ENCODE measurements at regions not wholly inside any gene's neighbourhood (a gene's known extent, or its start where the extent isn't known, plus 50 kb on each side); places are given as distances from the start of the nearest gene placed in this dataset.

GRCh38 chr5:96297290-96297689, 135.8 kb downstream of the PCSK1 start:
- H2AFZ ChIP-seq, result no peak overlapping the region
- H3K4me3 ChIP-seq, result no peak overlapping the region
- no peak overlapping the region for H3K27ac ChIP-seq
- no TSS peak for BruUV-seq (replicated peaks)
- intact Hi-C loops (cut with micrococcal nuclease; ENCODE audit: unreplicated experiment), result no loop called here
- H4K20me1 ChIP-seq (ENCODE audit: insufficient read depth), result no peaks in the 10 kb centered on the region
- peaks cover 12% of the 10 kb centered on the region for H3K4me1 ChIP-seq (replicated peaks; ENCODE audit: insufficient read depth)
- ChIA-PET CTCF (no interaction called here), POLR2A (ENCODE audit: unreplicated experiment) (no interaction called here)
- peaks cover 3% of the 10 kb centered on the region; the same call in 1 of the 2 replicates for H3K9me3 ChIP-seq (ENCODE audit: insufficient read depth, low read depth)
- TF ChIP-seq EZH2 (IDR thresholded peaks at IDR 0.05; ENCODE audit: low read depth), result no peak
- no peak for TF ChIP-seq CTCF (conservative IDR thresholded peaks at IDR 0.05)
- H3K79me2 ChIP-seq (ENCODE audit: low read depth), result no peaks in the 10 kb centered on the region
- no peaks in the 10 kb centered on the region for H3K9me2 ChIP-seq (ENCODE audit: insufficient read depth)
- no peak for DNase-seq
- H3K4me2 ChIP-seq, result no peak overlapping the region
- no peaks in the 10 kb centered on the region for H3K27me3 ChIP-seq (ENCODE audit: insufficient read depth, low read depth)
- H3K36me3 ChIP-seq (ENCODE audit: low read depth), result no peaks in the 10 kb centered on the region
- peaks cover 7% of the 10 kb centered on the region; the same call in 1 of the 2 replicates for H3F3A ChIP-seq (ENCODE audit: insufficient read depth, low read depth)

- no peaks in the 10 kb centered on the region for H4K20me1 ChIP-seq (ENCODE audit: insufficient read depth)
- no peak overlapping the region for H3K27ac ChIP-seq
- no peaks in the 10 kb centered on the region for H3K9me2 ChIP-seq (ENCODE audit: insufficient read depth)
- peaks cover 12% of the 10 kb centered on the region for H3K4me1 ChIP-seq (replicated peaks; ENCODE audit: insufficient read depth)
- no TSS peak for BruUV-seq (replicated peaks)
- no peaks in the 10 kb centered on the region for H3K36me3 ChIP-seq (ENCODE audit: low read depth)
- TF ChIP-seq CTCF (conservative IDR thresholded peaks at IDR 0.05) (no peak), EZH2 (IDR thresholded peaks at IDR 0.05; ENCODE audit: low read depth) (no peak)
- no peaks in the 10 kb centered on the region for H3K27me3 ChIP-seq (ENCODE audit: insufficient read depth, low read depth)
- no peaks in the 10 kb centered on the region for H3K79me2 ChIP-seq (ENCODE audit: low read depth)
- H2AFZ ChIP-seq, result no peak overlapping the region
- POLR2A ChIA-PET (ENCODE audit: unreplicated experiment), result no interaction called here
- H3F3A ChIP-seq (ENCODE audit: insufficient read depth, low read depth), result peaks cover 7% of the 10 kb centered on the region; the same call in 1 of the 2 replicates
- DNase-seq, result no peak
- no peaks in the 10 kb centered on the region for H3K9me3 ChIP-seq (ENCODE audit: insufficient read depth, low read depth)
- CTCF ChIA-PET, result no interaction called here
- intact Hi-C loops (cut with micrococcal nuclease; ENCODE audit: unreplicated experiment), result no loop called here
- no peak overlapping the region for H3K4me2 ChIP-seq
- H3K4me3 ChIP-seq, result no peak overlapping the region
Observed at GRCh38 chr5:96294884-96295202, 138.2 kb downstream of the PCSK1 start.

GRCh38 chr5:96293966-96294883, 138.8 kb downstream of the PCSK1 start:
- Histone ChIP-seq H3K9me2 (ENCODE audit: insufficient read depth) (no peaks in the 10 kb centered on the region), H3K4me1 (replicated peaks; ENCODE audit: insufficient read depth) (peaks cover 12% of the 10 kb centered on the region), H3K36me3 (ENCODE audit: low read depth) (no peaks in the 10 kb centered on the region), H3K79me2 (ENCODE audit: low read depth) (no peaks in the 10 kb centered on the region), H3K9me3 (ENCODE audit: insufficient read depth, low read depth) (no peaks in the 10 kb centered on the region), H4K20me1 (ENCODE audit: insufficient read depth) (no peaks in the 10 kb centered on the region), H3K27me3 (ENCODE audit: insufficient read depth, low read depth) (no peaks in the 10 kb centered on the region), H2AFZ (no peak overlapping the region), H3F3A (ENCODE audit: insufficient read depth, low read depth) (peaks cover 7% of the 10 kb centered on the region; the same call in 1 of the 2 replicates), H3K27ac (no peak overlapping the region), H3K4me2 (no peak overlapping the region), H3K4me3 (no peak overlapping the region)
- no TSS peak for BruUV-seq (replicated peaks)
- ChIA-PET CTCF (no interaction called here), POLR2A (ENCODE audit: unreplicated experiment) (no interaction called here)
- DNase-seq, result no peak
- TF ChIP-seq CTCF (conservative IDR thresholded peaks at IDR 0.05), result no peak
- no peak for TF ChIP-seq EZH2 (IDR thresholded peaks at IDR 0.05; ENCODE audit: low read depth)
- intact Hi-C loops (cut with micrococcal nuclease; ENCODE audit: unreplicated experiment), result no loop called here
